Neural crest cell (in vitro differentiated cells): ENCODE measurements at regions not wholly inside any gene's neighbourhood (a gene's known extent, or its start where the extent isn't known, plus 50 kb on each side); places are given as distances from the start of the nearest gene placed in this dataset.

Experiments
- DNase-seq: peaks from one replicate; pipeline ENCODE4 v3.0.0; 2021; ENCODE audit warnings: low read depth, mixed read lengths, low spot score
- H3K27ac Mint-ChIP-seq: one replicate; pipeline ENCODE4 v1.8.0; 2021; ENCODE audit warnings: mild to moderate bottlenecking, mixed read lengths; ENCODE audit not compliant: unreplicated experiment
- H3K27me3 Mint-ChIP-seq: 2 replicates; pipeline ENCODE4 v1.8.0; 2021; ENCODE audit warnings: low read depth, mild to moderate bottlenecking, mixed read lengths
- H3K36me3 Mint-ChIP-seq: 2 replicates; pipeline ENCODE4 v1.8.0; 2021; ENCODE audit warnings: low read depth, mild to moderate bottlenecking, mixed read lengths
- H3K4me1 Mint-ChIP-seq: 2 replicates; pipeline ENCODE4 v1.8.0; 2021; ENCODE audit warnings: mixed read lengths
- H3K4me3 Mint-ChIP-seq: one replicate; pipeline ENCODE4 v1.8.0; 2021; ENCODE audit warnings: mild to moderate bottlenecking, mixed read lengths
- H3K9me3 Mint-ChIP-seq: 2 replicates; pipeline ENCODE4 v1.8.0; 2021; ENCODE audit warnings: mixed read lengths
- CTCF ChIP-seq: fragments of 200-600 bp; sonication (generic); conservative IDR thresholded peaks from 2 replicates; pipeline ENCODE4 v1.5.0; 2021; ENCODE audit warnings: antibody characterized with exemption, mild to moderate bottlenecking

DNA sequence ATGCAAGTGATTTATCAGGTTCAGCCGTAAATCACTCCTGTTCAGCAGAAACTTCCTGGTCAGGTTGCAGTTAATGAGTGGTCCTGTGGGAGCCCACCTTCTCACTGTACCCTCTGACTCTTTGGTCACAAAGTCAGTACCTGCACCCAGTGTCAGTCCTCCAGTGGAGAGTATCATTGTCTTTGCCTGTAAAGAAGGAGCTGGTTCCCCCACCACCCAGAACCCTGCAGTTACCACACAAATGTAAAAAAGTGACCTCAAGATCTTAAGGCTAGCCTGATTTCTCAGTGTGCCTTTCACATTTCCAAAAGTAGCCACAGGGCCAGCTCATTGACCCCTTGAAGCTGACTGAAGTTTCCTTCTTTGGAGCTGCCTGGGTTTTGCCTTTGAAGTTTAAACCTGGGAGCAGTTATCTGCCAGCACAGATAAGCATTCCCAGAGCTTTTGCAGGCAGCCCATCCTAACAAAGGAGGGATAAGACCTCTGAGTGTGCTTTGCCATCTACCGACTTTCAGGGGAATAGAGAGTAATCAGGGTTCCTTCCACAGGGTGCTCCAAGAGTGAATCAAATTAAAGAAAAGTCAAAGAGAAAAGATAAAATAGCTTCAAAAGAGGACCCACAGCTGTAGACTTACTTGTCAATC, 725.2 kb downstream of the CPS1 start:
- Mint-ChIP-seq H3K9me3 (no peaks in the 10 kb centered on the region), H3K4me3 (no peak overlapping the region), H3K27ac (no peak overlapping the region), H3K36me3 (no peaks in the 10 kb centered on the region), H3K27me3 (no peaks in the 10 kb centered on the region), H3K4me1 (no peaks in the 10 kb centered on the region)
- DNase-seq = no peak
- TF ChIP-seq CTCF = no peak

DNA sequence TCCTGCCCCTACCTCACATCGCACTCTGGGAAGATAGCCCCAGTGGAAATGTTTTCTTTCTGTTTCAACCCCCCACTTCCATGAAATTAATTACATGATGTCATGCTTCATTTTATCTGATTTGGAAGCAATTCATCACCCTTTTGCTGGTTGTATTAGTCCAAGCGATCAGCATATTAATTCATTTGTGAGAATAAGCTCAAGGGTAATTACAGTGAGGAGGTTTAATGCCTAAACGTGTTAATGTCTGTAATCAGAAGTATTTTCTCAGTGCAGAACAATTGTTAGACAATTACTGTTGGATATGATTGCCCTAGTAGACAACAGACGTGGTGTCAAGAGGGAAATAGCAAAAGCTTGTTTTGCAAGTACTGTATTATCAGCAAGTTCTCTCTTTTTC, 746.3 kb downstream of the CPS1 start:
- no peak overlapping the region for H3K27ac Mint-ChIP-seq
- no peaks in the 10 kb centered on the region for H3K4me1 Mint-ChIP-seq
- no peak for DNase-seq
- no peaks in the 10 kb centered on the region for H3K36me3 Mint-ChIP-seq
- H3K27me3 Mint-ChIP-seq = no peaks in the 10 kb centered on the region
- no peak for TF ChIP-seq CTCF
- H3K4me3 Mint-ChIP-seq = no peak overlapping the region
- H3K9me3 Mint-ChIP-seq = no peaks in the 10 kb centered on the region

DNA sequence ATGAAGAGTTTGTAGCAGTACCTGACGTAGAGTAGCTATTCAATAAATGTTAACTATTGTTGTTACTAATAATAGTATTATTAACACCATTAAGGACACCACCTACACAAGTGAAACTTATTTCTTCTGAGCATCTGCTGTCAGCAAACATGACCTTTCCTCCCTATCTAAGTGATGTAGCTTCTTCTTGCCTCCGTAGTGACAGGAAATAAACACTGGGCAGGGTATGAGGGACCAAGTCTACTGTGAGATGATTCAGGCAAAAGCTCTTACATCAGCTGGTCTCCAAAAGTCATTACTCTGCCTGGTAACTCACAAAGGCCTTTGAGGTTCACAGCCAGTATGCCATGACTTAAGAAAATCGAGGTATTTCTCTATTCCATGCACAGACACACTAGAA, 750.5 kb downstream of the CPS1 start:
- Mint-ChIP-seq H3K9me3 (no peaks in the 10 kb centered on the region), H3K27me3 (no peaks in the 10 kb centered on the region), H3K27ac (no peak overlapping the region), H3K36me3 (no peaks in the 10 kb centered on the region), H3K4me1 (no peaks in the 10 kb centered on the region), H3K4me3 (no peak overlapping the region)
- TF ChIP-seq CTCF = no peak
- DNase-seq = no peak
